Neural crest cell (in vitro differentiated cells): ENCODE measurements at regions not wholly inside any gene's neighbourhood (a gene's known extent, or its start where the extent isn't known, plus 50 kb on each side); places are given as distances from the start of the nearest gene placed in this dataset.

Source experiments
- DNase-seq: peaks from one replicate; pipeline ENCODE4 v3.0.0; 2021; ENCODE audit warnings: low read depth, mixed read lengths, low spot score
- H3K27ac Mint-ChIP-seq: one replicate; pipeline ENCODE4 v1.8.0; 2021; ENCODE audit warnings: mild to moderate bottlenecking, mixed read lengths; ENCODE audit not compliant: unreplicated experiment
- H3K27me3 Mint-ChIP-seq: 2 replicates; pipeline ENCODE4 v1.8.0; 2021; ENCODE audit warnings: low read depth, mild to moderate bottlenecking, mixed read lengths
- H3K36me3 Mint-ChIP-seq: 2 replicates; pipeline ENCODE4 v1.8.0; 2021; ENCODE audit warnings: low read depth, mild to moderate bottlenecking, mixed read lengths
- H3K4me1 Mint-ChIP-seq: 2 replicates; pipeline ENCODE4 v1.8.0; 2021; ENCODE audit warnings: mixed read lengths
- H3K4me3 Mint-ChIP-seq: one replicate; pipeline ENCODE4 v1.8.0; 2021; ENCODE audit warnings: mild to moderate bottlenecking, mixed read lengths
- H3K9me3 Mint-ChIP-seq: 2 replicates; pipeline ENCODE4 v1.8.0; 2021; ENCODE audit warnings: mixed read lengths
- TF ChIP-seq, protein P1 (sequence below): fragments of 200-600 bp; sonication (generic); conservative IDR thresholded peaks from 2 replicates; pipeline ENCODE4 v1.5.0; 2021; ENCODE audit warnings: antibody characterized with exemption, mild to moderate bottlenecking

DNA sequence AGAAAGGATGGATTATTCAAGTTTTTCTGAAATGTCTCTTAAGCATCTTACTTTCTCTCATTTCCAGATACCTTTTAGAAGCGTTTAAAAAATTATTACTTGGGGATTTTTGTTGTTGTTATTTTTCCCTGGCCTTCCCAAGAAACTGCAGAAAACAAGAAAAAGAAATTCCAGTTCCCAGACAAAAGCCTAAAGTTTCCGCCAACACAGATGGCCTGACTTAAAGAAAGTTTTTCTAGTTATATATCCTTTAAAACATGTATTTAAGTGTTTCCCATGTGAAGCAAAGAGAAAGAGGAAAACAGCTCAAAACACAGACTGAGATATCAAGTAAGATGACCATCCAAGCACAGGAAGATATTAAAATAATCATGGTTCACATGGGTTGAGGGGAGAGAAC is 401.7 kb upstream of the MAF start:
- no peaks in the 10 kb centered on the region for H3K27me3 Mint-ChIP-seq
- DNase-seq: no peak
- H3K27ac Mint-ChIP-seq: no peak overlapping the region
- H3K4me1 Mint-ChIP-seq: peaks cover 4% of the 10 kb centered on the region
- H3K4me3 Mint-ChIP-seq: no peak overlapping the region
- no peaks in the 10 kb centered on the region for H3K36me3 Mint-ChIP-seq
- H3K9me3 Mint-ChIP-seq: no peaks in the 10 kb centered on the region
- TF ChIP-seq, protein P1, sequence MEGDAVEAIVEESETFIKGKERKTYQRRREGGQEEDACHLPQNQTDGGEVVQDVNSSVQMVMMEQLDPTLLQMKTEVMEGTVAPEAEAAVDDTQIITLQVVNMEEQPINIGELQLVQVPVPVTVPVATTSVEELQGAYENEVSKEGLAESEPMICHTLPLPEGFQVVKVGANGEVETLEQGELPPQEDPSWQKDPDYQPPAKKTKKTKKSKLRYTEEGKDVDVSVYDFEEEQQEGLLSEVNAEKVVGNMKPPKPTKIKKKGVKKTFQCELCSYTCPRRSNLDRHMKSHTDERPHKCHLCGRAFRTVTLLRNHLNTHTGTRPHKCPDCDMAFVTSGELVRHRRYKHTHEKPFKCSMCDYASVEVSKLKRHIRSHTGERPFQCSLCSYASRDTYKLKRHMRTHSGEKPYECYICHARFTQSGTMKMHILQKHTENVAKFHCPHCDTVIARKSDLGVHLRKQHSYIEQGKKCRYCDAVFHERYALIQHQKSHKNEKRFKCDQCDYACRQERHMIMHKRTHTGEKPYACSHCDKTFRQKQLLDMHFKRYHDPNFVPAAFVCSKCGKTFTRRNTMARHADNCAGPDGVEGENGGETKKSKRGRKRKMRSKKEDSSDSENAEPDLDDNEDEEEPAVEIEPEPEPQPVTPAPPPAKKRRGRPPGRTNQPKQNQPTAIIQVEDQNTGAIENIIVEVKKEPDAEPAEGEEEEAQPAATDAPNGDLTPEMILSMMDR: no peak

- no peak for DNase-seq
- Mint-ChIP-seq H3K4me3 (no peak overlapping the region), H3K27me3 (no peaks in the 10 kb centered on the region), H3K4me1 (peaks cover 17% of the 10 kb centered on the region), H3K27ac (no peak overlapping the region), H3K36me3 (no peaks in the 10 kb centered on the region), H3K9me3 (peaks cover 4% of the 10 kb centered on the region)
- TF ChIP-seq, protein P1: no peak
Observed at GRCh38 chr16:79998143-79998542, 397.6 kb upstream of the MAF start.

DNA sequence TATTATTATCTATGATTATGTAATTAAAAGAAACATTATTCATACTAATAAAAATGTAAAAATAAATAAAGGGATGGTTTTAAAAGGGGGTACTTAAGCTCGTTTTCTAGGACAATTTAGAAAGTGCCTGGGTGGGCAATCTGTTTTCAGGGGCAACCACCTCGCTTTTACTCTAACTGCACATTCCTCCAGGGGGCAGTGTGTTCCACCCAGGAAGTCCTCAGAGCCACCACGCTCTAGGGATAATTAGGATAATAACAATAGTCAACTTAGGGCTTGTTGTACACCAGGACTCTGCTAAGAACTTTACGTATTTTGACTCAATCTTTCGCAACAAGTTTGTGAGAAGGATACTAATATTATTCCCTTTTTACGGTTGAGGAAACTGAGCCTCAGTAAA is 396.7 kb upstream of the MAF start:
- peaks cover 21% of the 10 kb centered on the region for H3K4me1 Mint-ChIP-seq
- no peak overlapping the region for H3K4me3 Mint-ChIP-seq
- DNase-seq: peak; percentile 16
- no peaks in the 10 kb centered on the region for H3K27me3 Mint-ChIP-seq
- TF ChIP-seq, protein P1: peak; percentile 55
- H3K9me3 Mint-ChIP-seq: peaks cover 4% of the 10 kb centered on the region
- H3K36me3 Mint-ChIP-seq: no peaks in the 10 kb centered on the region
- no peak overlapping the region for H3K27ac Mint-ChIP-seq

DNA sequence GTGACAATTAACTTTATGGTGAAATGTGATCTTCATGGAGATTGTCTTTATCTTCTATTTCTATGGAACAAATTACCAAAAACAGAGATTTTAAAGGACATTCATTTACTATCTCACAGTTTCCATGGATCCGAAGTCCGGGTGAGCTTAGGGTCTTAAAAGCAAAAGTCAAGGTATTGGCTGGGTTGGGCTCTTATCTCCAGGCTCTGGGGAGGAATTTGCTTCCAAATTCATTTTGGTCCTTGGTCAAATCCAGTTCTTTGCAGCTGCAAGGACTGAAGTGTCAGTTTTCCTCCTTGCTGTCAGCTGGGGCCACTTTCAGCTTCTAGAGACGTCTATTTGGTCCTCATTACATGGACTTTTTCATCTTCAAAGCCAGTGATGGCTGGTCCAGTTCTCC is 395.8 kb upstream of the MAF start:
- H3K36me3 Mint-ChIP-seq: no peaks in the 10 kb centered on the region
- TF ChIP-seq, protein P1: no peak
- H3K9me3 Mint-ChIP-seq: peaks cover 4% of the 10 kb centered on the region
- no peak overlapping the region for H3K27ac Mint-ChIP-seq
- H3K4me1 Mint-ChIP-seq: peaks cover 25% of the 10 kb centered on the region
- DNase-seq: no peak
- no peak overlapping the region for H3K4me3 Mint-ChIP-seq
- no peaks in the 10 kb centered on the region for H3K27me3 Mint-ChIP-seq

GRCh38 chr16:79995315-79995714 is 394.8 kb upstream of the MAF start:
- TF ChIP-seq, protein P1: no peak
- Mint-ChIP-seq H3K9me3 (peaks cover 7% of the 10 kb centered on the region), H3K4me3 (no peak overlapping the region), H3K4me1 (peaks cover 28% of the 10 kb centered on the region), H3K27ac (no peak overlapping the region), H3K36me3 (no peaks in the 10 kb centered on the region), H3K27me3 (peaks cover 2% of the 10 kb centered on the region)
- DNase-seq: no peak

DNA sequence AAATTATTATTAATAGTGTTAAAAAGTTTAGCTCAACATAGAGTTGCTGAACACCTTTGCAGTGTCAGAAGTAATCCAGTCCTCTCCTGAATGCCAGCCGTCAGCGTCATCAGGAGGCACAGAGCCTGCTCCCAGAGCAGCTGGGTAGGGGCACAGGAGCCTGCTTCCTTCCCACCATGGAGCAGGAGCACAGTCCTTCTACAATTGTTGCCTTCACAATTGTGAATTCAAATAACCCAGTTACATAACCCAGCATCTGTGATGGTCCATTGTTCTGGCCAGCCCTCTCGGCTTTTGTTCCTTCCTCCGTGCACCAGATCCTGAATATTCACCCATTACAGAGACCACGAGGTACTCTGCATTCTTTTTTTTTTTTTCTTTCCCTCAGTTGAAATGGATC is 393.9 kb upstream of the MAF start:
- no peak overlapping the region for H3K27ac Mint-ChIP-seq
- H3K27me3 Mint-ChIP-seq: peaks cover 4% of the 10 kb centered on the region
- peaks cover 28% of the 10 kb centered on the region for H3K4me1 Mint-ChIP-seq
- no peaks in the 10 kb centered on the region for H3K36me3 Mint-ChIP-seq
- H3K4me3 Mint-ChIP-seq: no peak overlapping the region
- DNase-seq: no peak
- H3K9me3 Mint-ChIP-seq: peaks cover 7% of the 10 kb centered on the region
- TF ChIP-seq, protein P1: no peak
